ENCODE measurements at regions not wholly inside any gene's neighbourhood (a gene's known extent, or its start where the extent isn't known, plus 50 kb on each side); places are given as distances from the start of the nearest gene placed in this dataset.

DNA sequence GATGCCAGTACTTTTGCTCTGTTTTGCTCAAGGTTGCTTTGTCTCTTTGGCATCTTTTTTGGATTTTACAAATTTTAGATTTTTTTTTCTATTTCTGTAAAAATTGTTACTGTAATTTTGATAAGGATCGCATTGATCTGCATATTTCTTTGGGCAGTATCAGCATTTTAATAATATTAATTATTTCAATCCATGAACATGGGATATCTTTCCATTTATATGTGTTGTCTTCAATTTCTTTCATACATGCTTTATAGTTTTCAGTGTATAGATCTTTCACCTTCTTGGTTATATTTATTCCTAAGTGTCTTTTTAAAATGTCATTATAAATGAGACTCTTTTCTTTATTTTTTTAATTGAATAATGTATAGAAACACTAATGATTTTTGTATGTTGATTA, 301.6 kb upstream of the SEMA3D start:
- no peak for DNase-seq

DNA sequence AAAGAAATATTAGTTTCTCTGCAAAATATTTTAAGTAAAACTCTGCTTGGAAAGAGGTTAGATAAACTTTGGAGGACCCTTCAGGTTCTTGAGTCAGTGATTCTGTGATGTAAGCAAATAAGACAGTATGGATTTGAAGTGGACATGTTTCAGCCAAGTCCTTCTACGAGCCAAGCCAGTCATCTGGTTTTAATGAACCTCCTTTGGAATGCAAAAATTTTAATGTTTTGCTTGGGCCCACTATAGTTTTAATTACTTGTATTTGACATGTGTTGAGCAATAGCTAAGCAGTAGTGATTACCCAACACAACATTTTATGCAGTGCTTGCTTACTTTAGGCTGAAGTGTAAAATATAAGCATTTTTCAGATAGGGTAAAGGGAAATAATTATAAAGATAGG, 296.3 kb upstream of the SEMA3D start:
- DNase-seq: peak; percentile 77

DNA sequence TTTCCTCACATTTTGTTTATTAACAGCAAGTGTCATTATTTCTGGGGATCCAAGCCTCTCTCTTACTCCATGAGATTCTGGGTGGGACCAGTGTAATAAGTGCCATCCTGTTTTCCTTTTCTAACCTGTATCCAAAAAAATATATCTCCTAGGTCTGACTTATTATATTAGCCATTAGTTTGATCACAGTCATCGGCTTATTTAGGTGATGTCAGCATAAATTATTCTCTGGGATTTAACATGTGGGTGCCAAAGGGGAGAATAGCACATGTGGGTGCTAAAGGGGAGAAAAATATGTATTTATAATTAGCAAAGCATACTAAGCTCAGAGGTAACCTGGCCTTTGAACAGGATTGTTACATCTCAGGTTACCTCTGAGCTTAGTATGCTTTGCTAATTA, 293.8 kb upstream of the SEMA3D start:
- DNase-seq: no peak

DNA sequence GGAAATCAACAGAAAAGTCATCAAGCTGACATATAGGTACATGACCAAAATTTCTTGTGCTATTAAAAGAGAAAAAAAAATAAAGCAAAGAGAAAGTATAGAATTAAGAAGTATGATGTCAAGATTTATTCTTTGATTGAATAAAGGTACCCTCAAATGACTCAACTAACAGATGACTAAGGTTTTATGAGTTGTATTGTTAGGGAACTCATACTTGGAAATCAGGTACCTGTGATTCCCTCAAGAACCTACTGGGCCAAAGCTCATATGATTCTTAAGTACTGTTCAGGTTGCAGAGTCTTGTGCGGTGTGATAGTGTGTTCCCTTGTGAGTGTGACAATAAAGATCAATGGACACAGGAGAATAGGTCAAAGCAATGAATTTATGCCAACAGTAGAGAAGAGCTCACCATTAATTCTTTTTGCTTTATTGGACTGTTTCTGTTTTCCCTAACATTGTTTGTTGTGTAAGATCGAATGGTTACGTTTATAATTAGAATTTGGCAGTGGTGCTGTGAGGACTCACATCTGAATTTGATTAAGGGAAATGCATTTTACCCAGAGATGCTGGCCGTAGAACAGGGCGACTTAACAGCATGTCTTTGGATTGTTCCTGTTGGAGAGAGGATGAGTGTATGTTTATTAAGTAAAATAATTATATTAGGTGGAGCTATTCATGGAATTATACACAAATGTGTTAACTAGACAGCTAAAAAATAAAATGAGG, 293.2 kb upstream of the SEMA3D start:
- peak; percentile 73 for DNase-seq

DNA sequence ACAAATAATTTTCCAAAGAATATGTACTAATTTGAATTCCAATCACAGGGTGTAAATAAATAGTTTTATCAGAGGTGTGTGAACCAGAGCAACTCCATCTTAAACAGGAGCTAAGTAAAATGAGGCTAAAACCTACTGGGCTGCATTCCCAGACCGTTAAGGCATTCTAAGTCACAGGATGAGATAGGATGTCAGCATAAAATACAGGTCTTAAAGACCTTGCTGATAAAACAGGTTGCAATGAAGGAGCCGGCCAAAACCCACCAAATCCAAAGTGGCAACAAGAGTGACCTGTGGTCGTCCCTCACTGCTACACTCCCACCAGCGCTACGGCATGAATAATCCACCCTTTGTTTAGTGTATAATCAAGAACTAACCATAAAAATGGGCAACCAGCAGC, 291.7 kb upstream of the SEMA3D start:
- no peak for DNase-seq

DNA sequence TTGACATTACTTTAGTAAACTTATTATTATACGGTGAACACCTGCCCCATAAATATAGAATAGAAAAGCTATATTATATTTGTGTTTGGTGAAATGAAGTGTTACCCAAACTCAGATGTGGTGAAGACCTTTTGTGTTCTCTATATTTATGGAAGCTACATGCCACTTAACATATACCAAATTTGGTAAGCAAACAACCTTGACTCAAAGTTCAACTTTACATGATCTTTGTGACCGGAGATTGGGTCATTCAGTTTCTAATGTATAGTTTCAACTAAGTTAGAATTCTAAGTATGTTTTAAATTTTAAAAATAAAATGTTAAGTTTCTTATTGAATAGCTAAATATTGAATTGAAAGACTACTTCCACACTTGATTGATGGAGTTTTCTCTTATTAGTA, 288.6 kb upstream of the SEMA3D start:
- no peak for DNase-seq

DNA sequence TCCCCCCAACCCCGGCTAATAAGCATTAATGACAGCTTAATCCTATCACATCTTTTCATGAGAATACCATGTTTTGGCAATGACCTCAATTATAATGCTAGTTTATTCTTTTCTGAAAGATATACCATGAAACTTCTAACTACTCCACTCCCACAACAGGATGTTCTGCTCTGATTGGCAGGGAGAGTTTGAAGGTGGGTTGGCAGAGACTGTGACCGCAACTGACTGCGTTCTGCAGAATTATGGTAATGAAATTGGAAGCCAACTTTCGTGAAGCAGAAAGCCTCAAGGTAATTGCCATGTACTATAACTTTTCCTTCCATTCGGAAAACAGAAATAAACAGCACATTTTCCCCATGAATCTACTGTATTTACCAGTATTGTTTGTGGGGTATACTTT, 288.2 kb upstream of the SEMA3D start:
- DNase-seq: no peak

DNA sequence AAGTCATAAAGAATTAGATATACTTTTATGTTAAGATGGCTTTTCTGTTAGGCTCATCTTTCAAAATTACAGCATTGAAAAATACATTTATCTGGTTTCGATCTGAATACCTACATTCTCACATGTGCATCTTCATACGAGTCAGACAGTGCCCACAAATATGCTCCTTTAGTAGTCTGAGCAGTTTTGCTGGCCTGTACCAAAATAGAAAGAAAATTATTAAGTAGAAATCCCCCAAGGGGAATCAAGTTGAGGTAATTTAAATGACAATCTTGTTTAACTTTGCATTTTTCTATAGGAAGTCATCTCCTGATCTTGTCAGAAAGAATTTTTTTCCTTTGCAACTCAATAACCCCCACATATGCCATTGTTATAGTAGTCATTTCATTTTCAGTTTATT, 287.4 kb upstream of the SEMA3D start:
- no peak for DNase-seq

DNA sequence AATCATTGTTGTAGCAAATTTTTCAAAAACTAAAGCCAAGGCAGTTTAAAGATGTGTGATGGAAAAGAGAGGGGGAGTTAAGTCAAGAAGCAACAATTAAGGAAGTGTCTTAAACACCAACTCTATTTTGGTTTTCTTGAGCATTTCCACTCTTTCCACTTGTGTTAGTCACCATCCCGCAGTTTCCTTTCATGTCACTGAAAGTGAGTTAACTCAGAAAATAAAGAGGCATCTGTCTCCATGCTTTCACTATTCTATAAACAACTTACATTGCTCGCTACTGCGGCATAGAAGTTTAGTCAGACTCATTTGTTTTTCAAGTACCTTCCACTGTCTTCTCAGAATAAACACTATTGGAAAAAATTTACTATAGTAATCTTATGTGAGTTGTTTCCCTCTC, 284.9 kb upstream of the SEMA3D start:
- peak; percentile 33 for DNase-seq

DNA sequence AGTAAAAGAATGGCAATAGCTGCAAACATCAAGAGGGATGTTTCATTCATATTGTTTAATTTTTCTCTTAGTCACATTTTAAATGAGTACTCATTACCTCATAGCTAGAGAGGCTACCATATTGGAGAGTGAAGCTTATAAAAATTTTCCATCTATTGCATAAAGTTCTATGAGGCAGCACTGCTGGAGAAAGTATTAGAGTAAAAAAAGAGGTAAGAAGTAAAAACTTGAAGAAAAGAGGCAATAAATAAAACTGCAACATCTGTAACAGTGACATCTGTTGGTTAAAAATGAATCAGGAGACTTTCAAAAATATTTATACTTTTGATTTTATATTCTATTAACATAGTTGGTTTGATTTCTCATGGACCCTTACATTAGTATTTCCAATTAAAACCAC, 284.5 kb upstream of the SEMA3D start:
- DNase-seq: no peak

DNA sequence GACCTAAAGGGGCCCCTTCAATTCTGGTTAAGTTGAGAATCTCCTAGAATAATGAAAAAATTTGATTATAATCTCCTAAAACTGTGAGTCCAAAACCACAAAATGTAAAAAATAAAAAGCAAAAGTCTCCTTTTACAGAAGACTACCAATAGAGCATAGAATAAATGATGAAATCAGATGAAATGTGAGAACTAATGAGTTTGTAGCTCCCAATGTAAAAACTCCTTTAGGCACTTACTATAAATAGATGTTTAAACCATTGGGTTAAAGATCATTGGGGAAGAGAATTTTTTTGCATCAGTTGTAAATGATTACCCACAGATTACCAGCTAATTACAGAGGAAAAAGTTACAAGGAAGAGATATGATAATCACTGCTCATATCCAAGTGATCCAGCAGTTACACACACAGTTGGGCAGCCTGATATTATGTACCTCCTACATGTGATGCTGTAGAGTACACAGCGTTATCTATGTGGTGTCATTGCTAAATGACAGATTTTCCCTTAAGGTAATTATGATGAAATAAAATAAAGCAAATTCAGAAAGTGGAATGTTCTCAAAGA, 282.7 kb upstream of the SEMA3D start:
- no peak for DNase-seq

DNA sequence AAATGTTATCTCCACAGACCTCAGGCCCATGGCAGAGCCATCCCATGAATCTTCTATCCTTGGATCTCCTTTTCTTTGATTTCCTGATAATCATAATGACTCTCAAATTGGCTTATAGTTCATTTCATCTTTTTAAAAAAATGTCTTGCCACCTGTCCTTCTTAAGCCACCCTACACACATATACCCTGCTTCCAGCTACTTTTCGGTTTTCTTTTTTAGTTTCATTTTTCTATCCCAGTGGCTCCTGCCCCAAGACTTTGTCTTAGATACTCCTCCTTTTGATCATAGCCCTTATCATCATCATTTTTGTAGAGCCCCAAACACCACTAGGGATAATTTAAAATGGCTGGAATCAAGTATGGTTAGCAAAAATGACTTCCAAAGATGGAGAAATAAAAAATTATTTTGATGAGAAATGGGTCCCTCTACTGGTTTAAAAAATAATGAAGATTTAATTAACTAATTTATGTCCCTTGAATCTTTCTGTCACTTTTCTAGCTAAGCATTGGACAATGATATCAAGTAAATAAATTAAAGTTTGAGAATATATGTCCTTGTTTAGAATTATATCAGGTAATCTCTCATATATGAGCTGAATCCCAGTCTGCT, 277.3 kb upstream of the SEMA3D start:
- no peak for DNase-seq

DNA sequence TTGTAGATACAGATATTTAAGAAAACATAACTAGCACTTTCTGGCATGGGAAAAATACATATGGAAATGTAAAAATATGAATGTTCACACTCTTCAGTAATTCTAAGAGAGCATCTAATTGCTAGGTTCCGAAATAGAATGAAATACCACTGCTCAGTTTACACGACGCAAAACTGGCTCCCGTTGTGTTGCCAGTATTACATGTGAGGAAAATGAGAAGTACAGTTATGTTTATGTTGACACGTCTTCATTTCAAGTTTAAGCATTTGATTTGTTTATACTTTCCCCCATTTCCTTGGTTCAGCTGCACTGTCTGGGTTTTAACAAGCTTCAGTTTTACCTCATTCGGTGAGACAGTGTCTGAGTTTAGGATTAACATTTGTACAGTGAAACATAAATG, 275.8 kb upstream of the SEMA3D start:
- DNase-seq: peak; percentile 72

DNA sequence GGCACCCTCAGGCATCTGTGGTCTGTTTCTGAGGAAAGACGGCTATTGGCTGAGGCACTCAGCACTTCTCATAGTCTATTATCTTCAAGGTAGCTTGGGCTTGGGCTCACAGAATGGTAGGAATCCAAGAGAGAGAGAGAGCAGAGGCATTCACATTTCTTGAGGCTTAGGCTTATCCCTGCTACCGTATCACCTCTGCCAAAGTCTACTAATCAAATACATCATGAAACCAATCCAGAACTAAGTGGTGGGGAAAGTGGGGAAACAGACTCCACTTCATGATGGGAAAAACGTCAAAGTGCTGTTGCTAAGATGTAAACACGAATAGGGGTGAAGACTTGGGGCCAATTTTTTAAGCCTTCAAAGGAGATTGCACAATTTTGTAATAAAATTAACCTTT, 271.1 kb upstream of the SEMA3D start:
- DNase-seq: no peak

DNA sequence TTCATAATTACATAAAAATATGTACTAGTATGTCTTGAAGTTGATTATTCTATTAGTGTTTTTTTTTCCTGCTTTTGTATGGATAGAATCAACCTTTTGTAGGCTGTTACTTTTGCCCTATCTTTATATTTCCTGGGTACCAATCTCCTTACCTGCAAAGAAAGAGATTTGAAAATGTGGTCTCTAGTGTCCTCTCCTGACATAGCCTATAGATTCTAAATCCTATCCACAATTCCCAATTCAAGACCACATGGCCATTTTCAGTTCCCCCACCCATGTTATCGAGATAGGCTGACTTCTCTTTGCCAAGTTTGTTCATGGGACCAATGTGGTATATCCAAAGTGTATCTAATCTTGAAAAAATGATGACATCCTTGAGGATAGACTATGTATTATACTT, 269.4 kb upstream of the SEMA3D start:
- DNase-seq: no peak

DNA sequence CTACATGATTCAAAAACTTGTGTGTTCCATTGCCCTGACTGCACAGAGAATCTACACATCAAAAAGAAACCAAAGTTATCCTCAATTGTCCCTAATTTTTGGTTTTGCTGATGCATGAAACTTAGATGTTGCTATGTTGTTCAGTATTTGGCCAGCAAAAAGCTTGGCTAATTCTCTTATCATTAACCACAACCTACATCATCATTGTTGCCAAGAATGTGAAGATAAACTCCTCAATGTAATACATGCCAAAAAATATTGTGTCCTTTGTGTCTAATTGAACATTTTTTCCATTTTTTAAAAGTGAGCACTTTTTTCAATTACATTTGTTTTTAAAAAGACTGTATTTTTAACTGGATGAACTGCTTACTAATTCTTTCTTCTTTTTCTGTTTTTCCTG, 268.0 kb upstream of the SEMA3D start:
- DNase-seq: no peak

DNA sequence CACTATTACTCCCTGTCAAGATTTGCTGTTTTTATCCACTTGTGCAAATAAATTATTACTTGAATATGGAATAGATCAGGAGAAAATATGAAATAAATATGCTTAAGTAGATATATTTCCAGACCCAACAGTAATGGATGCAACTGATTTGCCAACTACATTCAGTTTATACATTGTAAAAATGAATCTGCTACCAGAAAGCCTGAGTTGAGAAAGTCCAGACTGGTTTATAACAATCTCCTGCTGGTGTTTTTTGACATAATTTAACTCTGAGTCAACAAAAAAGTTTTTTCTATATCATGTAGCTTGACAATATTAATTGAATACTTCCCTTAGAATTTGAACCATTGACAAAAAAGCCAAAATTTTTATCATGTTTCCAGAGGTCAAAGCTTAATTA, 265.8 kb upstream of the SEMA3D start:
- DNase-seq: no peak

DNA sequence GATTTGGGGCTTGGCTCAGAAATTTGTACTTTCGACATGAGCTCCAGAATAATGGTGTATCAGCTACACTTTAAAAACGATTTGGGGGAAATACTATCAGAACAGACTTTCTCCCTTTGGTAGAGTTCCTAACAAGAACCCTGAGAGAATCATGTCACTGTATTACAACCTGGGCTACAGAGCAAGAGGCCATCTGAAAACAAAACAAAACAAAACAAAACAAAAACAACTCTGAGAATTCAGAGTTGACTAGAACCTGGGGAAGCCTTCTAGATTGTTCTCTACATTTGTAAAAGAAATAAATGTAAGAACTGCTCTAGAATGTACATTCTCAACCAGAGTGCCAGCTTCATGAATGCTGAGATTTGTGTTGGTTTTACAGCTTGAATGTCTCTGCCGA, 262.6 kb upstream of the SEMA3D start:
- DNase-seq: no peak

DNA sequence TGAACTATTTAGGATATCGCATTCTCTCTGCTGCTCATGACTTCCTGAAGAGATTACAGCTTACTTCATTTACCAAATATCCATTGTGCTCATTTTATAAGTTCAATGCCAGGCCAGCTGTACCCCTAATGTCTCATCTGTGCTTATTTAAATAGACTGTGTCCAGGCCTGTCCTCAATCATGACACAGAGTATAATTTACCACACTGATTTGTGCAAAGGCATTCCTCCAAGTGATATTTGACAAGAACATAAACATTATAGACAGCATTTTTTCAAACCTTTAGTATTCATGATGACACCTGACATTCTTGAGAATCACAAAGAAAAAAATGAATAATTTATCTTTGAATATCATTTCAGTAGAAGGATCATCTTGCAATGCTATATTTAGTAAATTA, 260.1 kb upstream of the SEMA3D start:
- no peak for DNase-seq

DNA sequence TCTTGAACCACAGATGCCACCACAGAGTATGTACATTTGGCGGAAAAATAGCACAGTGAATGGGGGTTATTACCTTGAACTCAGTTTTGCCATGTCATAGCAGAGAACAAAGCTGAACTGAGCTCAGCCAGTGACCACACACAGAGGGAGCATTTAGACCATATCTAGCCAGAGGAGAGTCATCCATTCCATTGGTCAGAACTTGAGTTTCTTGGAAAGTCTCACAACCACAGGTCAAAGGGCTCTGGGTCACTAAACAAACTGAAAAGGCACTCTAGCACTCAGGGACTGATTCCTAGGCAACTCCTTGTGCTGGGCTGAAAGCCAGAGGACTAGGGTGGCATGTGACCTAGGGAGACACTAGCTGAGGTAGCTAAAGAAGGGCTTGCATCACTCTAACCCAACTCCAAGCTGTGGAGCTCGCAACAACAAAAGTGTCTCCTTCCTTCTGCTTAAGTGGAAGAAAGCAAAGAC, 239.7 kb upstream of the SEMA3D start:
- DNase-seq: no peak

DNA sequence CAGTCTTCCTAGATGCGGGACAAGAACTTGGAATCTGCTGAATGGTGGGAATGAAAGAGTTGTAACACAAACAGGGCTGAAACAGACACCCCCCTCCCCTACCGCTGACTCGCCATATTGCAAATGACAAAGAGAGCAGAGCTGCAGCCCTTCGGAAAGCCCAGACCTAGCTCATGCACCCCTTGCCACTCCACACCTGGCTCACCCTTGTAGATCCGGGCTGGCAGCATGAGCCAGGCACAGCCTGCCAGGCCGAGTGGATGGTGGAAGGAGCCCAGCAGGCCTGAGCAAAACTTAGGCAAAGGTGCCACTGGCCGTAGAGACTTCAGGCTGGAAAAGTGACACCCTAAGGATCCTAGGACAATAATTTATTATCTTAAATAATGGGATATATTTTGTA, 237.4 kb upstream of the SEMA3D start:
- DNase-seq: no peak

DNA sequence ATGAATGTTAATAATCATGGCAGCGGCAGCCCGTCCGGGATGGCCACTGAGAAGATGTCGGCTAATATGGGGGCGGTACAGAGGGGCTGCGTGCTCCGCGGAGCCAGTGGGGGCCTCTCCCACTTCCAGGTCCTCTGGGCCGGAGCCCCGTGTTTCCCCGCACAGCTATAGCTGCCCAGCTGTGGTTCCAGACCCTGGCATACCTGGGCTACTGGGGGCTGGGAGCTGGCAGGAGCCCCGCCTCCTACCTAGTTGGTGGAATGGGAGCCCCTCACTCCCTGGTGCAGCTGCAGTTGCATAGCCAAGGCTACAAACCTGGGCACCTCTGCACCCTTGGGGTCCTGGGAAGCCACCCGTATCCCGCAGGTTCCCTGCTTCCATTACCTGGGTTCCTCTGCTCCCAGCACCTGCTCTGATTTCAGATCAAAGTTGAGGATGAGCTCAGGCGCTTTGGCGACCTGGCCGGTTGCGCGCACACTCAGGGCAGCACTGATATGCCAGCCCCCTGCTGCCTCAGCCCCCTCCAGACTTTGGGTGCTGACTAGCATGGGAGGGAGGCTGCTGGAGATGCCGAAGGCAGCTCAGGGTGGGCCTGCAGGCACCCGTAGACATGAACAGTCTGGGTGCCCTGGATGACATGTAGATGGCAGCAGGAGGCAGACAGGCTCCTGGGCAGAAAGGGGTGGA, 236.5 kb upstream of the SEMA3D start:
- no peak for DNase-seq

DNA sequence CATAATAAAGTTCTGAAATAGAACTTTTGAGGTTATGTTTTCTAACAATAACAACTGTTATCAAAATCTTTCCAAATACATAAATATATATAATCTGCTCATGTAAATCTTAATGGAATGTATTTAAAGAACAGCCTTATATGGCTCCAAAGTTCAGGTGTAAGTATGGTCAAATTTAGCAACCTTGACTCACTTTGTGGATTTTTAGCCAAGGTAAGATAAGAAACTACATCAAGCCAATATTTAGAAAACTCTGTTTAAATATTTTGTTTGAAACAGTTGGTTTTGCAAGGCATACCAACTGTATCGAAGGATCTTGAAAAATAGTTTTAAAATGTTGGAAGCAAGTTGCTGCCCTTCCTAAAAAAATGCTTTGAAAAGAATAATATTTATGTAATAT, 228.9 kb upstream of the SEMA3D start:
- no peak for DNase-seq

DNA sequence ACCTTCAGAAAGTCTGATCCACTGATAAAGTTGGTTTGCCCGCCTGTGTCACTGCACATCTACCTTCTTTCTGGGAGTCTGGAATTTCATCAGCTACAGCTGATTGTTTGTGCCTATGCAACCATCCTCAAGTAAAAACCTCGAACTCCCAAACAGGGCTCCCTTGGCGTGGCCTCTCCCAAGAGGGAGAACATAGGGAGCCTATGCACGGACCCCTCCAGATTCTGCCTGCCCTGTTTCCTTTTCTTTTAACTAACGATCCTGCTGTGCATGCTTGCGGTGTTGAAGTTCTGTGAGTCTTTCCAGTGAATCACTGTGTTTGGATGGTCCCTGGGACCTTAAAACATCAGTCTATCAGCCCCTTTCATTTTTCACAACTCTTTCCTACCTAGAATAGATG, 226.9 kb upstream of the SEMA3D start:
- DNase-seq: no peak
